CMK (cell line): ENCODE measurements at regions not wholly inside any gene's neighbourhood (a gene's known extent, or its start where the extent isn't known, plus 50 kb on each side); places are given as distances from the start of the nearest gene placed in this dataset.
"Not testable (repeated sequence)": the region's sequence is repeated elsewhere in the genome, so short reads cannot be mapped to it uniquely, and the experiment has no call there.

Source experiments
- DNase-seq: peaks from one replicate; pipeline ENCODE4 v3.0.0-alpha.2; 2010; ENCODE audit warnings: low read depth

DNA sequence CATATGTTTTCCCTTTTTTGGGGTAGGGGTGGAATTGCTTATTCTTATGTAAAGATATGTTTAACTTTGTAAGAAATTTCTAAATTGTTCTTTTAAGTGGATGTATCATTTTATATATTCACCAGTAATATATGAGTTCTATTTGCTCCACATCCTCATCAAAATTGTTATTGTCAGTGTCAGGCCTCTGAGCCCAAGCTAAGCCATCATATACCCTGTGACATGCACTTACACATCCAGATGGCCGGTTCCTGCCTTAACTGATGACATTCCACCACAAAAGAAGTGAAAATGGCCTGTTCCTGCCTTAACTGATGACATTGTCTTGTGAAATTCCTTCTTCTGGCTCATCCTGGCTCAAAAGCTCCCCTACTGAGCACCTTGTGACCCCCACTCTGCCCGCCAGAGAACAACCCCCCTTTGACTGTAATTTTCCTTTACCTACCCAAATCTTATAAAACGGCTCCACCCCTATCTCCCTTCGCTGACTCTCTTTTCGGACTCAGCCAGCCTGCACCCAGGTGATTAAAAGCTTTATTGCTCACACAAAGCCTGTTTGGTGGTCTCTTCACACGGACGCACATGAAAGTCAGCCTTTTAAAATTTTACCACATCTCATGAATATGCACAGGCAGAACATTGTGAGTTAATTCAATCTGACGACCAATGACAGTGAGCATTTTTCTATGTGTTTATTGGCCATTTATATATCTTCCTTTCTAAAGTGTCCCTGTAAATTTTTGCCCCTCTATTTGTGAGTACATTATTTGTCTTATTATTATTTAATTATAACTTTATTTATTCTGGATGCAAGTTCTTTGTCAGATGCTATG lies 176.8 kb downstream of the CDC14C start:
- DNase-seq: not testable (repeated sequence)

DNA sequence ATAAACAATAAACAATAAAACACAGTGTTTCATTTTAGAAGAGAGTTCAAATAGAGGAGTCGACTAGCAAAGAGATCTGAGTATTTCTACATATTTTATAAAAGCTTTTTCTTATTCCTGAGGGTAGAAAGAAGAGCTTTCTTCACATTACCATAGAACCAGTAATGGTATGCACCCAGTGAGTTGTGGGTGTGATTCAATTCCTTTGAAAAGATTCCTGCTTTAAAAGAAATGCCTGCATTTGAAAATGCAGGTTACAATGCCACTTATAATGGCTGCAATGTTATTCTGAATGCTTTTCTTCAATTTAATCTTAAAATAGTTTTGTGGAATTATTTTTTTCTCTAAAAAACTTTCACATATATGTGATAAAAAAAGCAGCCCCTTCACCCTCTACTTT lies 178.1 kb downstream of the CDC14C start:
- no peak for DNase-seq

DNA sequence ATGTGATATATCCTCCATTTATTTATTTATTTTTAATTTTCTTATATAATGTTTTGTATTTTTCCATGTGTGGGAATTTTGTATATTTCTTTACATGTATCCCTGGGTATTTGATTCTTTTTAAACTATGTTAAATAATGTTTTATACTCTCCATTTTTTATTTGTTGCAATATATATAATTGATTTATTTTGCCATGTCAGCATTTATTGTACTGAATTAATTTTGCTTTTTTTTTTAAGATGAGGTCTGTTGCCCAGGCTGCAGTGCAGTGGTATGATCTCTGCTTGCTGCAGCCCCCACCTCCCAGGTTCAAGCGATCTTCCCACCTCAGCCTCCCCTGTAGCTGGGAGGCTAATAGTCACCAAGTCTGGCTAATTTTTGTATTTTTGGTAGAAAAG lies 187.4 kb downstream of the CDC14C start:
- DNase-seq: no peak

DNA sequence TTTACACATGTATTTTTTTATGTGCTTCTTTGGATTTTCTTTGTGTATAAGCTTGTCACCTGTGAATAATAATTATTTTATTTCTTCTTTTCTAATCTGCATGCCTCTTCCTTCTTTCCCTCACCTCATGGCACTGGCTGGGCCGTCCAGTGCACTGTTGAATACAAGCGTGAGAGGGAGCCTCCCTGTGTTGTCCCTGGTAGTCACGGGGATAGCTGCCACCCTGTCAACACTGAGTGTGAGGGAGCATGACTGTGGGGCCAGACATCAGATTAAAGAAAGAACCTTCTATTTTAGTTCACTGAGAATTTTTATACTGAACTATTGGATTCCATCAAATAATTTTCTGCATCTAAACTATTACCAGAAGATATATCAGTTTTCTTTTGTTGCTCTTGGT lies 187.9 kb downstream of the CDC14C start:
- DNase-seq: no peak

DNA sequence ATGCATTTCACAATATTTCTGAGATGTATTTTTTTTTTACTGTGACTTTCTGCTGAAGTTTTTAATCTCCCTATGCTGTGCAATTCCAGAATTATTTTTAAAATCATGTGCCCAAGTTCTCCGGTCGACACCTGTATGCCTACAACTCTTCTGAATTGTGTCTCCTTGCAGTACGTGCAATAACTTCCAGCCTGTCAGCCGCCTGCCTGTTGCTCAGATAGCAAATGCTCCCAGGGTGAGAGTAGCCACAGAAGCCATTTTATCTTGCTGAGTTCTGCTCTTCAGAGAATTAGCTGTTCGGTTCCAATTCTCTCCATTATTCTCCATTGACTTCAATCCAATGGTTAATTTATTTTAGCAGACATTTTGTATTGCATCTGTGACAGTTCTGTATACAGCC lies 188.3 kb downstream of the CDC14C start:
- no peak for DNase-seq

DNA sequence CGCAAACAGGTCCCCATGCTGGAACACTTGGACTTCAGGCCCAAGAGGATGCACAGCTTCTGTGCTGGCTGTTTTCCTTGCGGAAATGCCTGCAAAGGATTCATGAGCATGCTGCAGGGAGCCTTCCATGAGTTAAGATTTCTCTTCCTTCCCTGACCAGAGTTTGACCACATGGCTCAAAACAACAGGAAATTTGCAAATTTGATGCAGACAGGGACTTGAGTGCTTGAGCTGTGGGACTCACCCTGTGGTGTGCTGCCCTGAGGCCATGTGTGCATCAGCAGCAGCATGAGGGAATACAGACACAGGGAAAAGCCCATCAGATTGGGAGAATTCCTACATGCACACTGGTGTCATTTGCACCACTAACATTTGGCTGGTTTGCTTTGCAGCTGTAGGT lies 195.4 kb downstream of the CDC14C start:
- DNase-seq: no peak

DNA sequence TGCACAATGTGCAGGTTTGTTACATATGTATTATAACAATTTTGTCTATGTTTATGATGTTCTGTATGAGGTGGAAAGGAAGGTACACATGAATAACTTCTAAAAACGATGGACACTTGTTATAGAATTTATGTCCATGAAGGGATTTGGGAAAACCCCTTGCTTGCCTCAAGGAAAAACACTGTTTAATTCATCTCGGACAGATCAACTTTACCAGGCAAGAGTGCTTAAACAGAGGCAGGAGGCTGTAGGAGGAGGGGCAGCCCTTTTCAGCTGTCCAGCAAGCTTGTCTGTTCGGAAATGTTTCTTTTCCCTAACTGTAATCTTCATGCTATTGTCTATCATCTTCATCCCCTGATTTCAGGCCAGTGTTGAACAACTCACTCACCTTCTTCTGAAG lies 200.9 kb downstream of the CDC14C start:
- no peak for DNase-seq

DNA sequence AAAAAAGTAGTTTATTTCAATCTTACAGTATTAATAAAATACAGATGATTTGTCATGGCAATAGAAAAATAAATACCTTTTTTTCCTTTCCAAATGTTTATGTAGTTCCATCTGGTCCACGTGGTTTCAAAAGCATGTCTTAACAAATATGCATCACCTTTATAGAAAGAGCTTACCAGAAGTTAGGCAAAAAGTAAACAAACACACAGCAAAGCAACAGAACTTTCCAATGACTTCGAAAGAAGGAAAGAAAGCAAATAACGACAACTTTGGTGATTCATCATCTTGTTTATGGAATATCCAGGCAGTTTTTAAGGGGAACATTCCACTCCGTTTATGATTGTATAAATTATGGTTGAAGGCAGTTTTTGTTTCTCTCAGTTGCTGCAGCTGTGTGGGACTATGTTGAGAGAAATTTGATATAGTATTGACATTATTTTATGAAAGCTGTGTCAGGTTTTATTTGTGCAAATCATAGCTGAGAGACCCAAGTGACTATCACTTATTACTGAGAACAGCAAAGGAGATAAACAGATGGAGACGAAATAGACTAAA lies 203.1 kb downstream of the CDC14C start:
- DNase-seq: no peak

DNA sequence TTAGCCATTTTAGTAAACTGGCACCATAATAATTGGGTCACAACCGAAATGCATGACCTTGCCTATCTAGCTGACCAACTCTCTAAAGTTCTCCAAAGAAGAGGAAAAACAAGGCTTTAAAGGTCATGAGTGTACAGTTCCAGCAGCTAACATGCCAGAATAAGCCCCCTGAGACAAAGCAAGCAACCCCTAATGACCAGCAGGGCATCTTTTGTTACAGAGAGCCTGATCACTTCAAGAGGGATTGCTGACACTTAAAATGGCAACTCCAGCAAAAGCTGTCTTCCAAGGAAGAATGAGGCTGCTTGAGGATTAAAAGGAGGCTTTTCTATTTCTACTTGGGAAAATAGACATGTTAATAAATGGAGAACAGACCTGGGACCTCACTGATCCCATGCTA lies 213.6 kb downstream of the CDC14C start:
- DNase-seq: no peak

DNA sequence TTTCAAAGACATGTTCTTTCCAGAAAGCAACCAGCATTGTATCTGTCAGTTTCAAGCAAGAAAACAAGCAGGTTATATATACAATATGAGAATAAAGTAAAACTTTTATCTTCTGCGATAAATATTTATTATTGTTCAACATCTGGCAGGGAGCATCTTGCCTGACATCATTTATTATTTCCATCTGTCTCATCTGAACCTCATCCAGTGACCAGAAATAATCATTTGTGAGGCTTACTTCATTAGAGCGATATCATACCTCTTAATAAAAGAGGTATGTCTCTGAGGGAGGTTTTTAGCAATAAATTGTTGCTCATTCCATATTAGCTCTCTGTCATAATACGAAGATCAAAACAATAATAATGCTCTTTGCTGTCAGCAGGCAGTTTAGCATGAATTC lies 226.1 kb downstream of the CDC14C start:
- no peak for DNase-seq

DNA sequence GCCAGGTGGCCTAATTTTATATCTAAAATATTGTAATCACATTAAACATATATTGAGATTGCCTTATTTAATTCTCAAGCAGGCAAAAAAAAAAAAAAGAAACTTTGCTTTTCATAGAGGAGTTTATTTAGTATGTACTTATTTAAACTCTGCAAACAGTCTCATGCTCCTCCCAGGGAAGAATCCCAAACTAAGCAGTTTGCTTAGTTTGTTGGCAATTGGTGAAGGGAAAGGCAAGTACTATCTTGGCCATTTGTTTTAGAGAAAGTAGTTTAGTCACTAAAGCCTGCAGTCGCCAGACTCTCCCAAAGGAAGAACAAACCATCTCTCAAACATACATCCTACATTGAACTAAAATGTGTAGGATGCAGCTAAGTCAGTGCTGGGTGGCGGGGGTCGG lies 226.8 kb downstream of the CDC14C start:
- no peak for DNase-seq

DNA sequence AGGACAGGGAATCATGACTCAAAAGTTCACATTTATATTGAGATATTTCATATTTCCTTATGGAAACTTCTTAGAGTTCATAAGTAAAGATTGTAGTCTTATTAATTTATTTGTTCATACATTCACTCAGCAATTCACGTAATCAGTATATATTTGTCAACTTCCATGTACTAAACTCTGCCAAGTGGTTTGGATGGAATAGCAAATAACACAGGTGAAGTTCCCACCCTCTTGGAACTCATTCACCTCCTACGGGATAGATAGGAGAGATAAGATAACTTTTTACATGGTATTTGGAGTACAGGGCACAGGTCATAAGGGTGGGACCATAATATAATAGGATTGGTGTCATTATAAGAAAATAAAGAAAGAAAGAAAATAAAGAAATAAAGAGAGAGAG lies 234.0 kb downstream of the CDC14C start:
- DNase-seq: no peak

DNA sequence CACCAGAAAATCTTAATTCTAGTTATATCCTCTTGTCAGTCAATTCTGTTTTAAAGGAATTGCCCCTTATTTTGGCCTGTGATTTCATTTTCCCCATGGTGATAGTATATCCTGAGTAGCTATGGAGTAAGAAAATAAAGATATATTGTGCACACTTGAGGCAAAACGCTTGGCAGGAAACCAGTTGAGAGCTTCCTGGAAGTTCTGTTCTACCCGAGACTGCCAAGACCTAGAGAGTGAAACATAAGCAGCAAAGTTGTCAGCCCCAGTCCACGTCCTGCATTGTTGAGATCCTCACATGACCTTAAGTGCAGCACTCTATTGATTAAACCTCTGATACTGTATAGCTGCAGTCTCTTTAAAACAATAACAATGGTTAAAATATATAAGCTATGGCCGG lies 235.2 kb downstream of the CDC14C start:
- no peak for DNase-seq

DNA sequence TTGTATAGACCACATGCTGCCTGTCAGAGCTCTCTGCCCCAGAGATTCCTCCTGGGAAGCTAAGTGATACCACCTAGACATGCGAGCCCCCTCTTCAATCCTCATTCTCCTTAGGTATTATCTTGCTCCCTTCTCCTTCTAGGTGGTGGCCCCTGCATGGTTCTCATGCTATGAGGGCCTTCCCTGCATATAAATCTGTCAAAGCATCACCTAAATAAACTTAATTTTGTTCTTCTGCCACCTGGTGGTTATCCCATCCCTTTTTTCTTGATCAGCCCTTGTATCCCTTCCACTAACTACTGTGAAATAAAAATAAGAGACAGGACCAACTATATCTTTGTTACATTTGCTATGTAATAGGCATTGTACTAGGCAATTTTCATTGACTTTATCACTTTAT lies 242.1 kb downstream of the CDC14C start:
- DNase-seq: no peak

DNA sequence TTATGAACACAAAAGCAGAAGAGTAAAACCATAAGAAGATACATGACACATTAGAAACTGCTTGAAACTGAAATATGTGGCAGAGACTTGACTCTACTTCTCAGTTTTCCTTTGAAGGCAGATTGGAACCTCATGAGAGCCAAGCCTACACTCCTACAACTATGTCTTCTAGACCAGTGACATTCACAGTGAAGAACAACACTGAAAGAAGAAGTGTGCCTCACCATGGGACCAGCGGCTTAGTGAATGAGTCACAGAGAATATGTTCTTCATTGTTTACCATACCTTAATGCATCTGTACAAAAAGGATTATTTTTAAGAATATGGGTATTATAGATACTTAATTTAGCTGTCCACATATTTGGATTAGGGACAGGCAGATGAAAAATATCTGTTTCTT lies 248.3 kb downstream of the CDC14C start:
- no peak for DNase-seq

DNA sequence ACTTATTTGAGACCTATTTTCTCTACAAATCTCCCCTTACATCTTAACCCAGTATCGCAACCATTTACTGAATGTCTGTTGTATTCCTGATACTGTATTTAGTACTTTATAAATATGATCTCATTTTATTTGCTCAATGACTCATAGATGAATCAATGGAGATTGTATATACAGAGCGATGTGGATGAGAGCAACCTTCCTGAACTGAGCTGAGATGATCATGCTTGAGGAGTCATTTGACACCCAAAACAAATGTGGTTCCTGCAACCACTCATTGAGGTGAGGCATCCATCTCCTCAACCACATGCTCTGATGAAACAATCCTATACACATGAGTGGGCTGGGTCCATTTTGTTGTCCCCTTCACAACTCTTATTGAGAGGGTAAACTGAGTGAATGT lies 250.0 kb downstream of the CDC14C start:
- no peak for DNase-seq

DNA sequence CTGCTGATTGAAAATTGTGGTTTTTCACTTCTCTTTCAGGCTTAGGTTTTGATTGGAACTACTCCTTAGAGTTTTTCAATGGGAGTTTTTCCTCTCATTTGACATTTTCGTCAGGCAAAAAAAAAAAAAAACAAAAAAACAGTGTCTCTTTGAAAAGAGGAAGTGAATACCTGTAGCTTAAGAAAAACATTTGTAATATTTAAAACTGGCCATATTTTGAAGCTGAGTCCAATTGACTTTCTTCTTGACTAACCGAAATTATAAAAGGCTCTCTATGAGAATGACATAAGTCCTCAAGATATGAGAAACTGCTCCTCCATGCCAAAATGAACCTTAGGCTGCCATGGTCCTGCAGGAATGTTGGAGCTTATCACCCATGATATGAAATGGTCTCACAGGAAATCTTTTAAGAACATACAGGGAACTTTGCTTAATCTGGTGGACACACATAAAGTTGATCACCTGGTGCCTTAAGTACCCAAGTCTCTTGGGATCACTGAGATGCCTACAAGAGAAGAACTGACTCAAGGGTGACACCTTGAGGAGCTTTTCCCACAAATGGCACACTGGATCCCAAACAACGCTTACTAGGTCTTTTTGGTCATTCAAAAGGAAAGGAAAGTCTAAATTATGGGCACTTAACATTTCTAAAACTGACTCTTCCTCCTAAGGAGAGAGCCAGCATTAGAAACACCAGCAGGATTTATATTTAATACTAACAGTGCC lies 263.4 kb downstream of the CDC14C start:
- no peak for DNase-seq

DNA sequence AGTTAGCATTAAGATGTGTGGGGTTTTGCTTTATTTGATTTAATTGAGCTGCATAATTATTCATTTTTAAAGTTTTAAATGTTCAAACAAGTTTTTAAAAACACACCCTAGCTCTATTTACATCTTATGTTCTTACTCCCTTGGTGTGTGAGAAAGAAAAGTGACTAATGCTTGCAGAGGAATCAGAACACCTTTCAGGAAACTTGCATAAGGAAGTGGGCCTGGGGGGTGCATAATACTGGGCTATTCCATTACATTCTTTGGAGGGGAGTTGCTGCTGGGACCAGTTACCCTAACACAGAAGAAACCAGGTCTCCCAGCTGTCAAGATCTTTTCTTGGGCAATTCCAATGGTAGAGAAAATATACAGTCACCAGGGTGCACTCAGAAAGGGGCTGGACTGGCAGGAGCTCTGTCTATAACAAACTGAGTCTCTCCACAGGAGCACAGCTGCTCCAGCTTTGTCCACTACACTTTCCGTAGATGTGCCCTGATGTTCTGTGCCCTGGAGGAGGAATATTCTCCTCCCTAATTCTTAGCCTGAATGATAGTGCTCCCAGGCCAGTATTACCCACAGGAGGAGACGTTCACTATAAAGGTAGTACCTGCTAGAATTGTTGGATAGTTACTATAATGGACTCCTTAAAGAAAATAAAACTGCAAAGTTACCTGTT lies 304.2 kb downstream of the CDC14C start:
- no peak for DNase-seq

DNA sequence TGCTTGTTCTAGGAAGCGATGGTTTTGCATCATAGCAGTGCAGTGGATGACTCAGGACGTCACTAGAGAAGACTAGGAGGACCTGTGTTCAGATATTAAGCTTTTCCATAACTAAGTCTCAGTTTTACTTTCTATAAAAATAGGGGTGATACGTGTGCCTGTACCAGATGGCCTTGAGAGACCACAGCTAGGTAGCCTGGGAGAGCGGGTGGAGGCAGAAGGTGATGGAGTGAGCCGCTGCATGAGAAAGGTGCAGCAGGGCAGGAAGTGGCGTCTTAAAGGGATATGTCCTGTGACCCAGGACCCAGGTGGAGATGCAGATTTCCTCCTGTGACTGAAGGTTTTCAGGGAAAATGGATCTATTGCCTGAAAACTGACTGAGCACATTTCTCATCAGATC lies 304.9 kb downstream of the CDC14C start:
- no peak for DNase-seq

DNA sequence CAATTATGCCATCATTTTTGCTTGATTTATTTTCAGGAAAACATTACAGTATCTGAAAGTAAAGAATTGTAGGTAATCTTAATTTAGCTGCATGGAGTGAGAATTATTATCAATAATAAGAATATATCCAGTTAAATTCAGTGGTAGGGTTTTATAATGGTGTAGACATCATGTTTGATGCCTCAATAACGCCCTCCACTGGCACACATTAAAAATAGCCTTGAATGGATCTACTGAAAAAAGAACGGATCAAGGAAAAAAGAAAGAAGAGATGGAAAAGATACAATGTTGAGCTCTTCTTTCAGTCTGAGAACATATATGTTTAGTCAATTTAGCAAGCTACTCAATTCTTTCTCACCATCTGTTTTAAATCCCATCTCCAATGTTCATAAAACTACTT lies 319.2 kb downstream of the CDC14C start:
- DNase-seq: no peak

DNA sequence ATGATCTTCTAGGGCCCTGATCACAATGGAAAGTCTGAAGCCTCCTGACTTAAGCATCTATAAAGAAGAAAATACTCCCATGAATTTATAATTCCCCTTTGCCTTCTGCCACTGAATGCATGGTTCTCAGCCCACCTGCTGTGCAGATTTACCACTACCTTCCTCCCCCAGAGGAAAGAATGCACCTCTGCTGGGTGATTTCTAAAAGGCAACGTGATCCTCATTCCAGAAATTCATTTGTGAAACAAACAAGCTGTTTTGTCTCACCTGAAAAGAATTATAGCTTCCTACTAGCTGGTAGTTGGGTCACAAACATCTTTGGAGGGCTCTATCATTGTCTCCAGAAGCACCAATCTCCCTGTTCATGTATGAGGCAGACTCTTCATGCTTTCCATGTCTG lies 320.2 kb downstream of the CDC14C start:
- no peak for DNase-seq

DNA sequence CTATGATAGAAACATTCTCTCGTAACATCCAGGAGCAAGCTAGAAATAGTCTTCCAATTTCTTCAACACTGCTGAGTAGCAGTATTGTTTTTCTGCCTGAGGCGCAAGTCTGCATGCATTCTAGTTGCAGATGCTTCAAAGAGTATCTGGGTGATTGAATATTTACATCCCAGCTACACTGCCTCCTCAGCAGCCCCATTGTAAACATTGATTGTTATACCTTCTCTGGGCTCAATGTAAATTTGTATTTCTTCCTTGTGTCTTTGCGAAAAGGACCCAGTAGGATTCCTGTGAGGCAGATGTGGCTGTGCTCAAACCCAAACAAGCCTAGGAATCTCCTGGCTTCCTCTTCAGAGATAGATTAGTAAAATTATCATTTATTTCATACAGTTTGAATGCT lies 320.7 kb downstream of the CDC14C start:
- DNase-seq: no peak

DNA sequence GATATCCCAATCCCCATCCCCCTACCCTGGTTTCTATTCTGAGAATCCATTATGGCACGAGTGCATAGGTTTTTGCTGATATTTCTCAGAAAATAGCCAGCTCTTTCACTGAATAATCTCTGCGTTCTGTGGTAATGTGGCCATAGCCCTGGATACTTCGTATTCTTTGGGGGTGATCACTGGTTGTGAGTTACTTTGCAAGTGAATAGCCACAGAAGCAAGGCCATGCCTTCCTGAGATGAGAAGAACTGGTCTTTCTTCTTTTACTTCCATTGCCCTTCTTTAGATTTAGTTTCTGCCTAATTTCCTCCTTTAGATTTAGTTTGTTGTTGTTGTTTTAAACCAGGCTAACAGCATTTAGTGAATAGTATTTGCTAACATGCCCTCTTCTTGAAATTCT lies 323.4 kb downstream of the CDC14C start:
- DNase-seq: no peak
